PC-9 (cell line): ENCODE measurements at regions not wholly inside any gene's neighbourhood (a gene's known extent, or its start where the extent isn't known, plus 50 kb on each side); places are given as distances from the start of the nearest gene placed in this dataset.

Experiments
- BruUV-seq: library from RNA; stranded (reverse); fragments of 400-500 nt; replicated peaks from 2 replicates; lab custom pipeline; 2021; lab: Mats Ljungman, UMichigan
- CTCF ChIA-PET: fragments of 300-600 bp; sonication (Branson Sonifier 250); formaldehyde crosslinking; loops from one replicate; lab custom pipeline; 2022; ENCODE audit warnings: antibody characterized with exemption; lab: Charles Lee
- POLR2A ChIA-PET: fragments of 300-600 bp; sonication (Branson Sonifier 250); formaldehyde crosslinking; loops from one replicate; lab custom pipeline; 2022; ENCODE audit warnings: antibody characterized with exemption; ENCODE audit not compliant: unreplicated experiment; lab: Charles Lee
- DNase-seq, 2 experiments: peaks; one replicate each; pipeline versions ENCODE4 v3.0.0 to v3.0.0-alpha.2; 2015 to 2022; ENCODE audit warnings: mixed read lengths in 1 of 2
- H2AFZ ChIP-seq: fragments of 200-600 bp; sonication (generic); 2 replicates; pipeline ENCODE4 v1.8.1; 2017; ENCODE audit warnings: antibody characterized with exemption
- H3F3A ChIP-seq: fragments of 200-600 bp; sonication (generic); 2 replicates; pipeline ENCODE4 v1.8.1; 2017; ENCODE audit warnings: antibody characterized with exemption, mild to moderate bottlenecking, low read depth; ENCODE audit not compliant: insufficient read depth
- H3K27ac ChIP-seq: fragments of 200-600 bp; sonication (generic); 2 replicates; pipeline ENCODE4 v1.6.1; 2016; ENCODE audit warnings: mixed run types
- H3K27me3 ChIP-seq: fragments of 200-600 bp; sonication (generic); 2 replicates; pipeline ENCODE4 v1.6.1; 2016; ENCODE audit warnings: low read depth, mixed run types; ENCODE audit not compliant: insufficient read depth
- H3K36me3 ChIP-seq: fragments of 200-600 bp; sonication (generic); 2 replicates; pipeline ENCODE4 v1.6.1; 2016; ENCODE audit warnings: low read depth, mixed run types
- H3K4me1 ChIP-seq: fragments of 200-600 bp; sonication (generic); replicated peaks from 2 replicates; pipeline ENCODE4 v1.6.1; 2016; ENCODE audit warnings: mixed run types; ENCODE audit not compliant: insufficient read depth
- H3K4me2 ChIP-seq: fragments of 200-600 bp; sonication (generic); 2 replicates; pipeline ENCODE4 v1.6.1; 2017; ENCODE audit warnings: mixed run types
- H3K4me3 ChIP-seq: fragments of 200-600 bp; sonication (generic); 2 replicates; pipeline ENCODE4 v1.6.1; 2016; ENCODE audit warnings: mixed run types
- H3K79me2 ChIP-seq: fragments of 200-600 bp; sonication (generic); 2 replicates; pipeline ENCODE4 v1.6.1; 2017; ENCODE audit warnings: low read depth, mixed run types
- H3K9me2 ChIP-seq: fragments of 200-600 bp; sonication (generic); 2 replicates; pipeline ENCODE4 v1.8.1; 2017; ENCODE audit warnings: mild to moderate bottlenecking; ENCODE audit not compliant: insufficient read depth
- H3K9me3 ChIP-seq: fragments of 200-600 bp; sonication (generic); 2 replicates; pipeline ENCODE4 v1.8.1; 2016; ENCODE audit warnings: low read depth; ENCODE audit not compliant: insufficient read depth
- H4K20me1 ChIP-seq: fragments of 200-600 bp; sonication (generic); 2 replicates; pipeline ENCODE4 v1.8.1; 2017; ENCODE audit not compliant: insufficient read depth
- EZH2 ChIP-seq: fragments of 200-600 bp; sonication (generic); IDR thresholded peaks from 2 replicates; pipeline ENCODE4 v1.8.0; 2017; ENCODE audit warnings: antibody characterized with exemption, low read depth
- intact Hi-C: fragments of 100-400 bp; cut with micrococcal nuclease; formaldehyde crosslinking; loops from one replicate; pipeline ENCODE4 v1.10.0; 2022; ENCODE audit not compliant: unreplicated experiment
- TF ChIP-seq, protein P1 (sequence below): fragments of 200-600 bp; sonication (generic); conservative IDR thresholded peaks from 2 replicates; pipeline ENCODE4 v1.6.1; 2017; ENCODE audit warnings: mixed run types, antibody characterized with exemption, mild to moderate bottlenecking, moderate library complexity

DNA sequence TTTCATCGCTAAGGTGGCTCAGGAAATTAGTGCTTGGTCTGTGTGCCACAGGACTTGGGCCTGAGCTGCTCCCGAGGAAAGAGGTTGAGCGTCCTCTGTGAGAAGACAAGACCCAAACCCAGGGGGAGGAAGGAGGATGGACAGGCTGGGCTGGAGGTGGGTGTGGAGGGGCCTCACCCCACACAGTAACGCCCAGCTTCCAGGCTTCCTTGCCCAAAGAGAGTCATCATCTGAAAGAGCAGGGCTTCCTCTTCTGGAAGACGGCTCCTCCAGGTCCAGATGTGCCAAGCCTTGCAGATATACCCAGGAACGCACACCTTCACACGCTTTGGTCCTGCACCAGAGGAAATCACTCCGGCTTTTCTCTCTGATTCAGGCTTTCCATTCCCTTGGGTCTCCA, 127.8 kb upstream of the MGMT start:
- no TSS peak for BruUV-seq
- ChIA-PET POLR2A (no interaction called here), CTCF (no interaction called here)
- intact Hi-C loops: no loop called here
- Histone ChIP-seq H3K9me3 (no peaks in the 10 kb centered on the region), H3K36me3 (no peaks in the 10 kb centered on the region), H3F3A (no peaks in the 10 kb centered on the region), H3K9me2 (no peaks in the 10 kb centered on the region), H3K27ac (no peak overlapping the region), H3K4me3 (no peak overlapping the region), H2AFZ (no peak overlapping the region), H3K27me3 (peaks cover 42% of the 10 kb centered on the region), H3K79me2 (no peaks in the 10 kb centered on the region), H3K4me1 (no peaks in the 10 kb centered on the region), H4K20me1 (no peaks in the 10 kb centered on the region), H3K4me2 (no peak overlapping the region)
- DNase-seq: no peak
- no peak for TF ChIP-seq EZH2
- TF ChIP-seq, protein P1, sequence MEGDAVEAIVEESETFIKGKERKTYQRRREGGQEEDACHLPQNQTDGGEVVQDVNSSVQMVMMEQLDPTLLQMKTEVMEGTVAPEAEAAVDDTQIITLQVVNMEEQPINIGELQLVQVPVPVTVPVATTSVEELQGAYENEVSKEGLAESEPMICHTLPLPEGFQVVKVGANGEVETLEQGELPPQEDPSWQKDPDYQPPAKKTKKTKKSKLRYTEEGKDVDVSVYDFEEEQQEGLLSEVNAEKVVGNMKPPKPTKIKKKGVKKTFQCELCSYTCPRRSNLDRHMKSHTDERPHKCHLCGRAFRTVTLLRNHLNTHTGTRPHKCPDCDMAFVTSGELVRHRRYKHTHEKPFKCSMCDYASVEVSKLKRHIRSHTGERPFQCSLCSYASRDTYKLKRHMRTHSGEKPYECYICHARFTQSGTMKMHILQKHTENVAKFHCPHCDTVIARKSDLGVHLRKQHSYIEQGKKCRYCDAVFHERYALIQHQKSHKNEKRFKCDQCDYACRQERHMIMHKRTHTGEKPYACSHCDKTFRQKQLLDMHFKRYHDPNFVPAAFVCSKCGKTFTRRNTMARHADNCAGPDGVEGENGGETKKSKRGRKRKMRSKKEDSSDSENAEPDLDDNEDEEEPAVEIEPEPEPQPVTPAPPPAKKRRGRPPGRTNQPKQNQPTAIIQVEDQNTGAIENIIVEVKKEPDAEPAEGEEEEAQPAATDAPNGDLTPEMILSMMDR: no peak

DNA sequence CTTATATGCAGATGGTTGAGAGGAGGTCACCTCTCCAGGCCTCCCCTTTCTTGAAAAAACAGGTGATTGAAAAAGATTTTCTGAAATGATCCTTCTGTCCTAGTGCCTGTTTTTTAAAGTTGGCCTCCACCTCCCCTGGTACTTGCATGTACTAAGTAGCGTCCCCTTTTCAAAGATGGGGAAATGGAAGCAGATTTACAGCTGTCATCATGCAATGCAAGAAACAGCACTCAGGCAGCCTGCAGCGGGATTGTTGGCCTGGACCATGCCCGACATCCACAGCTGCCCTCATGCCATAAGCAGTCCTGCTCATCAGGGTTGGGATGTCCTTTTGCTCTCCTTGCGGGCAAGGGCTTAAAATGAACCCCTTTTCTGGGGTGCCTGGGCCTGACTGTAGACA, 127.2 kb upstream of the MGMT start:
- intact Hi-C loops: no loop called here
- peaks cover 42% of the 10 kb centered on the region for H3K27me3 ChIP-seq
- no peaks in the 10 kb centered on the region for H3K36me3 ChIP-seq
- H3K4me3 ChIP-seq: no peak overlapping the region
- H3K79me2 ChIP-seq: no peaks in the 10 kb centered on the region
- BruUV-seq: no TSS peak
- H3F3A ChIP-seq: no peaks in the 10 kb centered on the region
- H3K9me2 ChIP-seq: no peaks in the 10 kb centered on the region
- no peak overlapping the region for H2AFZ ChIP-seq
- H3K4me1 ChIP-seq: no peaks in the 10 kb centered on the region
- DNase-seq: no peak
- no peaks in the 10 kb centered on the region for H4K20me1 ChIP-seq
- H3K9me3 ChIP-seq: no peaks in the 10 kb centered on the region
- H3K4me2 ChIP-seq: no peak overlapping the region
- H3K27ac ChIP-seq: no peak overlapping the region
- CTCF ChIA-PET: no interaction called here
- POLR2A ChIA-PET: no interaction called here
- TF ChIP-seq, protein P1: no peak
- no peak for TF ChIP-seq EZH2

DNA sequence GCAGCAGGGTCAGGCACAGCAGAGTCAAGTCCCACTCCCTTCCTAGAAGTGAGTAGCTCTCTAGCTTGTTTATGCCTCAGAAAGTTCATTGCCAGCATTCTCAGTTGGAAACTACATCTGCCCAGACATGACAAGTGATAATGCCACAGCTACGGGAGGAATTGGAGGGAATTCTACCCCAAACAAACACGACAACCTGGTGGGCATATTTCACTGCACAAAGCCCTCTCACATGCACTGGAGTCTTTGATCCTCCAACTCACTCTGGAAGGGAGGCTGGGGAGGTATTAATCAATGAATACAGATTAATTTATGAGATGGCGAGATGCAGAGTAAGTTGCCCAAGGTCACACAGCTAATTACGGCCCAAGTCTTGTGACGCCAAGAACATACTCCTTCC, 126.0 kb upstream of the MGMT start:
- POLR2A ChIA-PET: no interaction called here
- H3K36me3 ChIP-seq: no peaks in the 10 kb centered on the region
- H3K27ac ChIP-seq: no peak overlapping the region
- H3K4me2 ChIP-seq: no peak overlapping the region
- H3K27me3 ChIP-seq: peaks cover 45% of the 10 kb centered on the region
- no TSS peak for BruUV-seq
- H3K9me3 ChIP-seq: no peaks in the 10 kb centered on the region
- H2AFZ ChIP-seq: no peak overlapping the region
- H3K79me2 ChIP-seq: no peaks in the 10 kb centered on the region
- no peaks in the 10 kb centered on the region for H3K9me2 ChIP-seq
- DNase-seq: no peak
- H4K20me1 ChIP-seq: no peaks in the 10 kb centered on the region
- H3K4me3 ChIP-seq: no peak overlapping the region
- intact Hi-C loops: no loop called here
- no peaks in the 10 kb centered on the region for H3K4me1 ChIP-seq
- CTCF ChIA-PET: no interaction called here
- H3F3A ChIP-seq: no peaks in the 10 kb centered on the region
- TF ChIP-seq, protein P1: no peak
- TF ChIP-seq EZH2: no peak
